ENCODE measurements at regions not wholly inside any gene's neighbourhood (a gene's known extent, or its start where the extent isn't known, plus 50 kb on each side); places are given as distances from the start of the nearest gene placed in this dataset.

DNA sequence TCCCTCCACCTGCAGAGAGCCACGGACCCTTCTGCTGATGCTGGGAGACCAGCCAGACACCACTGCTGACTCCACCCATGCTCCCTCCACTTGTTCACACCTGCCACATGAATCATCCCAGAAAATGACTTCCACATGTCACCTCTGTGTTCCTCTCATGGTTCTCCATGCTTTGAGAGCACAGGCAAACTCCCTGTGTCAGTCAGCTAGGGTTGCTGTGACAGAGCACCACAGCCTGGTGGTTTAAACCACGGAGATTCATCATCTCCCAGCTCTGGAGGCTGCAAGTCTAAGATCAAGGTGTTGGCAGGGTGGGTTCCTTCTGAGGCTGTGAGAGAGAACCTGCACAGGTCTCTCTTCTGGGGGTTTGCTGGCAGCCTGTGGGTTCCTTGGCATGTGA, 381.4 kb downstream of the GADD45G start:
- H3K4me1 ChIP-seq (ENCODE audit: control insufficient read depth, insufficient read depth, low read length) = no peaks in the 10 kb centered on the region
- no peak overlapping the region for H3K4me3 ChIP-seq (ENCODE audit: low read depth, low read length)
- H3K9me3 ChIP-seq (ENCODE audit: control insufficient read depth, insufficient read depth, low read depth, low read length) = no peaks in the 10 kb centered on the region
- ChIA-PET POLR2A (no interaction called here), CTCF (no interaction called here)
- no peak overlapping the region for H3K27ac ChIP-seq (ENCODE audit: extremely low read depth, low read depth, low read length)
- no peaks in the 10 kb centered on the region for H3K36me3 ChIP-seq (ENCODE audit: control insufficient read depth in 2 of 2, insufficient read depth in 1 of 2, low read length in 2 of 2)
- no peak for TF ChIP-seq ZNF138 (tag by site-specific recombination; IDR thresholded peaks at IDR 0.05; ENCODE audit: borderline replicate concordance)
- no peak for TF ChIP-seq ZNF660 (tag by site-specific recombination; IDR thresholded peaks at IDR 0.05)
- no peak for TF ChIP-seq ZNF501 (tag by site-specific recombination; IDR thresholded peaks at IDR 0.05)
- no peak for TF ChIP-seq ZNF677 (tag by site-specific recombination; IDR thresholded peaks at IDR 0.05)
- TF ChIP-seq, protein P1, sequence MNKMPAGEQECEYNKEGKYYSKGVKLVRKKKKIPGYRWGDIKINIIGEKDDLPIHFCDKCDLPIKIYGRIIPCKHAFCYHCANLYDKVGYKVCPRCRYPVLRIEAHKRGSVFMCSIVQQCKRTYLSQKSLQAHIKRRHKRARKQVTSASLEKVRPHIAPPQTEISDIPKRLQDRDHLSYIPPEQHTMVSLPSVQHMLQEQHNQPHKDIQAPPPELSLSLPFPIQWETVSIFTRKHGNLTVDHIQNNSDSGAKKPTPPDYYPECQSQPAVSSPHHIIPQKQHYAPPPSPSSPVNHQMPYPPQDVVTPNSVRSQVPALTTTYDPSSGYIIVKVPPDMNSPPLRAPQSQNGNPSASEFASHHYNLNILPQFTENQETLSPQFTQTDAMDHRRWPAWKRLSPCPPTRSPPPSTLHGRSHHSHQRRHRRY (tag by site-specific recombination; IDR thresholded peaks at IDR 0.05) = no peak
- no peak for TF ChIP-seq ZNF394 (tag by site-specific recombination; IDR thresholded peaks at IDR 0.05; ENCODE audit: borderline replicate concordance)
- no peak for TF ChIP-seq ZNF518A (tag by site-specific recombination; conservative IDR thresholded peaks at IDR 0.05; ENCODE audit: low read depth)
- TF ChIP-seq ZNF248 (tag by site-specific recombination; IDR thresholded peaks at IDR 0.05) = no peak
- TF ChIP-seq ZNF837 (tag by site-specific recombination; IDR thresholded peaks at IDR 0.05) = no peak
- TF ChIP-seq, protein P2, sequence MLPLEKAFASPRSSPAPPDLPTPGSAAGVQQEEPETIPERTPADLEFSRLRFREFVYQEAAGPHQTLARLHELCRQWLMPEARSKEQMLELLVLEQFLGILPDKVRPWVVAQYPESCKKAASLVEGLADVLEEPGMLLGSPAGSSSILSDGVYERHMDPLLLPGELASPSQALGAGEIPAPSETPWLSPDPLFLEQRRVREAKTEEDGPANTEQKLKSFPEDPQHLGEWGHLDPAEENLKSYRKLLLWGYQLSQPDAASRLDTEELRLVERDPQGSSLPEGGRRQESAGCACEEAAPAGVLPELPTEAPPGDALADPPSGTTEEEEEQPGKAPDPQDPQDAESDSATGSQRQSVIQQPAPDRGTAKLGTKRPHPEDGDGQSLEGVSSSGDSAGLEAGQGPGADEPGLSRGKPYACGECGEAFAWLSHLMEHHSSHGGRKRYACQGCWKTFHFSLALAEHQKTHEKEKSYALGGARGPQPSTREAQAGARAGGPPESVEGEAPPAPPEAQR (tag by site-specific recombination; IDR thresholded peaks at IDR 0.05) = no peak
- no peak for TF ChIP-seq GLIS1 (tag by site-specific recombination; IDR thresholded peaks at IDR 0.05)
- TF ChIP-seq ZNF366 (tag by site-specific recombination; conservative IDR thresholded peaks at IDR 0.05) = no peak
- no peak for TF ChIP-seq ZIC2 (tag by site-specific recombination; IDR thresholded peaks at IDR 0.05)
- TF ChIP-seq ZNF701 (tag by site-specific recombination; IDR thresholded peaks at IDR 0.05) = no peak
- TF ChIP-seq HOXC10 (CRISPR knock-in tag; IDR thresholded peaks at IDR 0.05) = no peak
- no peak for TF ChIP-seq ZNF654 (tag by site-specific recombination; IDR thresholded peaks at IDR 0.05; ENCODE audit: low read depth)
- TF ChIP-seq ZBTB6 (tag by site-specific recombination; IDR thresholded peaks at IDR 0.05) = no peak
- TF ChIP-seq ZXDB (tag by site-specific recombination; IDR thresholded peaks at IDR 0.05) = no peak

GRCh38 chr9:89988458-89988857, 383.6 kb downstream of the GADD45G start:
- ChIA-PET CTCF (interaction anchor here (1.7 kb wide), 1 partner anchor 10 kb away, joined by 5 read pairs; no protein-coding TSS in a partner anchor), POLR2A (no interaction called here)
- Histone ChIP-seq H3K4me1 (ENCODE audit: control insufficient read depth, insufficient read depth, low read length) (no peaks in the 10 kb centered on the region), H3K4me3 (ENCODE audit: low read depth, low read length) (no peak overlapping the region), H3K9me3 (ENCODE audit: control insufficient read depth, insufficient read depth, low read depth, low read length) (no peaks in the 10 kb centered on the region), H3K27ac (ENCODE audit: extremely low read depth, low read depth, low read length) (no peak overlapping the region), H3K36me3 (ENCODE audit: control insufficient read depth in 2 of 2, insufficient read depth in 1 of 2, low read length in 2 of 2) (no peaks in the 10 kb centered on the region)
- TF ChIP-seq ZNF621 (tag by site-specific recombination; IDR thresholded peaks at IDR 0.05) (no peak), ZNF626 (tag by site-specific recombination; IDR thresholded peaks at IDR 0.05) (no peak), ZNF585B (tag by site-specific recombination; IDR thresholded peaks at IDR 0.05) (no peak), ZNF747 (tag by site-specific recombination; IDR thresholded peaks at IDR 0.05) (no peak), ZNF549 (tag by site-specific recombination; IDR thresholded peaks at IDR 0.05) (no peak), KLF7 (tag by site-specific recombination; IDR thresholded peaks at IDR 0.05; ENCODE audit: borderline replicate concordance) (no peak)
- TF ChIP-seq, protein P3, sequence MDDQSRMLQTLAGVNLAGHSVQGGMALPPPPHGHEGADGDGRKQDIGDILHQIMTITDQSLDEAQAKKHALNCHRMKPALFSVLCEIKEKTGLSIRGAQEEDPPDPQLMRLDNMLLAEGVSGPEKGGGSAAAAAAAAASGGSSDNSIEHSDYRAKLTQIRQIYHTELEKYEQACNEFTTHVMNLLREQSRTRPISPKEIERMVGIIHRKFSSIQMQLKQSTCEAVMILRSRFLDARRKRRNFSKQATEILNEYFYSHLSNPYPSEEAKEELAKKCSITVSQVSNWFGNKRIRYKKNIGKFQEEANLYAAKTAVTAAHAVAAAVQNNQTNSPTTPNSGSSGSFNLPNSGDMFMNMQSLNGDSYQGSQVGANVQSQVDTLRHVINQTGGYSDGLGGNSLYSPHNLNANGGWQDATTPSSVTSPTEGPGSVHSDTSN (CRISPR knock-in tag; IDR thresholded peaks at IDR 0.05) = no peak
